Mesenchymal stem cell (in vitro differentiated cells and primary cell): ENCODE measurements at regions not wholly inside any gene's neighbourhood (a gene's known extent, or its start where the extent isn't known, plus 50 kb on each side); places are given as distances from the start of the nearest gene placed in this dataset.

ENCODE experiments used
- DNase-seq: peaks from one replicate; pipeline ENCODE4 v3.0.0-alpha.2; 2013
- H2AFZ ChIP-seq: one replicate; pipeline ENCODE4 v1.6.1; 2013; ENCODE audit warnings: low read depth, mild to moderate bottlenecking, control low read depth, inconsistent platforms, low read length, moderate library complexity
- H2AK5ac ChIP-seq: 2 replicates; pipeline ENCODE4 v1.6.1; 2013; ENCODE audit warnings: low read length, moderate library complexity, mild to moderate bottlenecking, inconsistent platforms; ENCODE audit not compliant: severe bottlenecking
- H2BK120ac ChIP-seq: one replicate; pipeline ENCODE4 v1.6.1; 2013; ENCODE audit warnings: low read depth, mild to moderate bottlenecking, inconsistent platforms, low read length, moderate library complexity
- H2BK12ac ChIP-seq, 2 experiments: one replicate each; pipeline ENCODE4 v1.6.1; 2013; ENCODE audit warnings: inconsistent platforms in 2 of 2, low read length in 2 of 2, mild to moderate bottlenecking in 2 of 2, moderate library complexity in 2 of 2, control low read depth in 1 of 2
- H2BK15ac ChIP-seq: one replicate; pipeline ENCODE4 v1.6.1; 2013; ENCODE audit warnings: mild to moderate bottlenecking, low read depth, inconsistent platforms; ENCODE audit not compliant: poor library complexity, severe bottlenecking
- H2BK5ac ChIP-seq: 2 replicates; pipeline ENCODE4 v1.6.1; 2013; ENCODE audit warnings: low read depth, mild to moderate bottlenecking, low read length, control low read depth, inconsistent platforms; ENCODE audit not compliant: poor library complexity, severe bottlenecking
- H3K14ac ChIP-seq, 2 experiments: one replicate each; pipeline ENCODE4 v1.6.1; 2013; ENCODE audit warnings: inconsistent platforms in 2 of 2, low read length in 2 of 2, control low read depth in 1 of 2, mild to moderate bottlenecking in 1 of 2, moderate library complexity in 1 of 2
- H3K18ac ChIP-seq, 2 experiments: one replicate each; pipeline ENCODE4 v1.6.1; 2013; ENCODE audit warnings: inconsistent platforms in 2 of 2, low read length in 2 of 2, control low read depth in 1 of 2, low read depth in 1 of 2, mild to moderate bottlenecking in 1 of 2
- H3K23ac ChIP-seq, 2 experiments: one replicate each; pipeline ENCODE4 v1.6.1; 2013; ENCODE audit warnings: inconsistent platforms in 2 of 2, low read length in 2 of 2, mild to moderate bottlenecking in 2 of 2, moderate library complexity in 2 of 2, control low read depth in 1 of 2
- H3K27ac ChIP-seq: 2 replicates; pipeline ENCODE4 v1.5.1; 2013; ENCODE audit warnings: mild to moderate bottlenecking, moderate library complexity, low read length, control low read depth, inconsistent platforms; ENCODE audit not compliant: poor library complexity, severe bottlenecking
- H3K27me3 ChIP-seq, 2 experiments: 2 replicates each; pipeline versions ENCODE4 v1.6.1 to v1.7.0; 2013; ENCODE audit warnings: low read length in 2 of 2, mild to moderate bottlenecking in 2 of 2, moderate library complexity in 2 of 2, control low read depth in 1 of 2, inconsistent platforms in 1 of 2; ENCODE audit not compliant: control insufficient read depth in 1 of 2, insufficient read depth in 1 of 2
- H3K36me3 ChIP-seq, 2 experiments: 2 replicates each; pipeline versions ENCODE4 v1.6.1 to v1.7.0; 2013; ENCODE audit warnings: low read length in 2 of 2, control low read depth in 1 of 2, inconsistent platforms in 1 of 2, low read depth in 1 of 2, mild to moderate bottlenecking in 1 of 2; ENCODE audit not compliant: insufficient read depth in 2 of 2, control insufficient read depth in 1 of 2
- H3K4ac ChIP-seq, 2 experiments: one replicate each; pipeline ENCODE4 v1.6.1; 2013; ENCODE audit warnings: inconsistent platforms in 2 of 2, low read length in 2 of 2, mild to moderate bottlenecking in 2 of 2, moderate library complexity in 2 of 2, control low read depth in 1 of 2, low read depth in 1 of 2
- H3K4me1 ChIP-seq: 2 replicates; pipeline ENCODE4 v1.6.1; 2013; ENCODE audit warnings: low read depth, low read length, control low read depth; ENCODE audit not compliant: control insufficient read depth, insufficient read depth
- H3K4me2 ChIP-seq: 2 replicates; pipeline ENCODE4 v1.6.1; 2013; ENCODE audit warnings: low read length, mild to moderate bottlenecking, inconsistent platforms; ENCODE audit not compliant: poor library complexity, severe bottlenecking
- H3K4me3 ChIP-seq, 2 experiments: 2 replicates each; pipeline versions ENCODE4 v1.5.1 to v1.7.0; 2013; ENCODE audit warnings: low read length in 2 of 2, mild to moderate bottlenecking in 2 of 2, control low read depth in 1 of 2, low read depth in 1 of 2; ENCODE audit not compliant: insufficient read depth in 1 of 2
- H3K79me1 ChIP-seq: replicated peaks from 2 replicates; pipeline ENCODE4 v1.6.1; 2013; ENCODE audit warnings: mild to moderate bottlenecking, control low read depth, low read length, inconsistent platforms; ENCODE audit not compliant: poor library complexity, severe bottlenecking
- H3K9ac ChIP-seq: 2 replicates; pipeline ENCODE4 v1.7.0; 2013; ENCODE audit warnings: mild to moderate bottlenecking, low read length, moderate library complexity
- H3K9me3 ChIP-seq: 2 replicates; pipeline ENCODE4 v1.7.0; 2013; ENCODE audit warnings: mild to moderate bottlenecking, low read length; ENCODE audit not compliant: control insufficient read depth
- H4K8ac ChIP-seq: one replicate; pipeline ENCODE4 v1.6.1; 2013; ENCODE audit warnings: inconsistent platforms, mild to moderate bottlenecking, low read length, moderate library complexity
- H4K91ac ChIP-seq: one replicate; pipeline ENCODE4 v1.6.1; 2013; ENCODE audit warnings: mild to moderate bottlenecking, low read length, inconsistent platforms
- WGBS: methylation state at CpG from one replicate; pipeline ENCODE4 v1.1.7; 2013; ENCODE audit warnings: mixed read lengths; 5-methylcytosine and 5-hydroxymethylcytosine counted together

GRCh38 chr10:105586451-105587098, 945.5 kb downstream of the SORCS3 start:
- no peak overlapping the region for H2BK15ac ChIP-seq
- H3K4me1 ChIP-seq, result no peaks in the 10 kb centered on the region
- no peak overlapping the region for H3K4me2 ChIP-seq
- no peak overlapping the region for H3K14ac ChIP-seq
- H3K27me3 ChIP-seq, result no peaks in the 10 kb centered on the region
- H3K18ac ChIP-seq, result no peak overlapping the region
- no peak overlapping the region for H2BK120ac ChIP-seq
- no peak overlapping the region for H3K9ac ChIP-seq
- no peak overlapping the region for H3K27ac ChIP-seq
- peak; percentile 2 for DNase-seq
- H2AFZ ChIP-seq, result no peak overlapping the region
- 58% methylated on average over 2 of the region's 4 CpGs for WGBS
- no peak overlapping the region for H4K8ac ChIP-seq
- H3K36me3 ChIP-seq, result no peaks in the 10 kb centered on the region
- no peak overlapping the region for H3K23ac ChIP-seq
- no peak overlapping the region for H2BK5ac ChIP-seq
- H2BK12ac ChIP-seq, result no peak overlapping the region
- H3K9me3 ChIP-seq, result peaks cover 2% of the 10 kb centered on the region
- H3K4ac ChIP-seq, result no peak overlapping the region
- H3K79me1 ChIP-seq, result no peaks in the 10 kb centered on the region
- H3K4me3 ChIP-seq, result no peak overlapping the region
- no peak overlapping the region for H2AK5ac ChIP-seq
- no peak overlapping the region for H4K91ac ChIP-seq

GRCh38 chr10:105585753-105586152, 944.7 kb downstream of the SORCS3 start:
- Histone ChIP-seq H3K27me3 (no peaks in the 10 kb centered on the region), H2BK12ac (no peak overlapping the region), H2BK15ac (no peak overlapping the region), H3K23ac (no peak overlapping the region), H3K9ac (no peak overlapping the region), H3K18ac (no peak overlapping the region), H3K9me3 (peaks cover 2% of the 10 kb centered on the region), H2AFZ (no peak overlapping the region), H4K91ac (no peak overlapping the region), H3K14ac (no peak overlapping the region), H3K4me2 (no peak overlapping the region), H2BK120ac (no peak overlapping the region), H3K4me1 (no peaks in the 10 kb centered on the region), H3K4me3 (no peak overlapping the region), H4K8ac (no peak overlapping the region), H3K4ac (no peak overlapping the region), H3K27ac (no peak overlapping the region), H2AK5ac (no peak overlapping the region), H3K36me3 (no peaks in the 10 kb centered on the region), H3K79me1 (no peaks in the 10 kb centered on the region), H2BK5ac (no peak overlapping the region)
- 23% methylated on average over 4 of the region's 5 CpGs for WGBS
- DNase-seq, result peak; percentile 7

GRCh38 chr10:105585171-105585570, 944.1 kb downstream of the SORCS3 start:
- DNase-seq, result no peak
- Histone ChIP-seq H3K23ac (no peak overlapping the region), H2BK120ac (peak overlapping the region; percentile 61), H3K27ac (no peak overlapping the region), H2AFZ (no peak overlapping the region), H3K4me2 (no peak overlapping the region), H3K36me3 (no peaks in the 10 kb centered on the region), H3K4me3 (no peak overlapping the region), H3K27me3 (no peaks in the 10 kb centered on the region), H4K91ac (no peak overlapping the region), H3K9ac (no peak overlapping the region), H3K18ac (no peak overlapping the region), H3K4me1 (no peaks in the 10 kb centered on the region), H4K8ac (no peak overlapping the region), H3K79me1 (no peaks in the 10 kb centered on the region), H3K14ac (no peak overlapping the region), H3K4ac (no peak overlapping the region), H2BK5ac (no peak overlapping the region), H3K9me3 (peaks cover 4% of the 10 kb centered on the region), H2BK12ac (no peak overlapping the region), H2BK15ac (no peak overlapping the region), H2AK5ac (no peak overlapping the region)

- no peak overlapping the region for H3K9ac ChIP-seq
- no peaks in the 10 kb centered on the region for H3K79me1 ChIP-seq
- H4K8ac ChIP-seq, result no peak overlapping the region
- no peak for DNase-seq
- no peaks in the 10 kb centered on the region for H3K36me3 ChIP-seq
- no peak overlapping the region for H4K91ac ChIP-seq
- H2AFZ ChIP-seq, result no peak overlapping the region
- no peaks in the 10 kb centered on the region for H3K4me1 ChIP-seq
- no peak overlapping the region for H3K14ac ChIP-seq
- H3K23ac ChIP-seq, result no peak overlapping the region
- H2BK12ac ChIP-seq, result no peak overlapping the region
- no peak overlapping the region for H3K18ac ChIP-seq
- no peak overlapping the region for H2BK15ac ChIP-seq
- H2AK5ac ChIP-seq, result no peak overlapping the region
- 94% methylated on average over 5 of the region's 5 CpGs for WGBS
- H3K9me3 ChIP-seq, result peaks cover 6% of the 10 kb centered on the region
- no peaks in the 10 kb centered on the region for H3K27me3 ChIP-seq
- no peak overlapping the region for H2BK5ac ChIP-seq
- H3K4ac ChIP-seq, result no peak overlapping the region
- H3K27ac ChIP-seq, result no peak overlapping the region
- no peak overlapping the region for H3K4me3 ChIP-seq
- H2BK120ac ChIP-seq, result no peak overlapping the region
- no peak overlapping the region for H3K4me2 ChIP-seq
Observed at GRCh38 chr10:105579112-105579511, 938.0 kb downstream of the SORCS3 start.
